Keratinocyte (primary cell): ENCODE measurements at regions not wholly inside any gene's neighbourhood (a gene's known extent, or its start where the extent isn't known, plus 50 kb on each side); places are given as distances from the start of the nearest gene placed in this dataset.

Experiments used
- DNase-seq: peaks from one replicate; pipeline ENCODE4 v3.0.0-alpha.2; 2011; ENCODE audit warnings: low read depth, missing footprints, low spot score
- FAIRE-seq: peaks from 2 replicates; lab custom pipeline; 2011; peaks lifted over from hg19 to GRCh38; lab: Jason Lieb, UNC
- H2AFZ ChIP-seq: 2 replicates; pipeline ENCODE4 v1.6.0; 2012; ENCODE audit warnings: low read length, control low read depth, inconsistent platforms; ENCODE audit not compliant: control insufficient read depth
- H3K27ac ChIP-seq: 2 replicates; pipeline ENCODE4 v1.5.1; 2011; ENCODE audit warnings: low read length; ENCODE audit not compliant: control insufficient read depth, insufficient read depth
- H3K27me3 ChIP-seq: 3 replicates; pipeline ENCODE4 v1.6.0; 2011; ENCODE audit warnings: low read length; ENCODE audit not compliant: control insufficient read depth, insufficient read depth; ENCODE audit errors: extremely low read depth
- H3K36me3 ChIP-seq, 2 experiments: 2 replicates in 1 of 2; 3 replicates in 1 of 2; pipeline ENCODE4 v1.5.1; 2011; ENCODE audit warnings: low read length in 2 of 2, mild to moderate bottlenecking in 1 of 2; ENCODE audit not compliant: control insufficient read depth in 2 of 2, insufficient read depth in 2 of 2; ENCODE audit errors: extremely low read depth in 1 of 2
- H3K4me1 ChIP-seq: 3 replicates; pipeline ENCODE4 v1.5.1; 2011; ENCODE audit warnings: low read length; ENCODE audit not compliant: control insufficient read depth, insufficient read depth; ENCODE audit errors: extremely low read depth
- H3K4me2 ChIP-seq: 3 replicates; pipeline ENCODE4 v1.6.0; 2011; ENCODE audit warnings: low read depth, low read length; ENCODE audit not compliant: control insufficient read depth, insufficient read depth; ENCODE audit errors: extremely low read depth
- H3K4me3 ChIP-seq, 3 experiments: fragments of 200-600 bp in 1 of 3; sonication (generic) in 1 of 3; 2 replicates in 2 of 3; 3 replicates in 1 of 3; pipeline ENCODE4 v1.5.1; 2011 to 2016; ENCODE audit warnings: low read length in 3 of 3, mild to moderate bottlenecking in 3 of 3, control low read depth in 2 of 3, inconsistent platforms in 1 of 3, low read depth in 1 of 3, mixed read lengths in 1 of 3, mixed run types in 1 of 3, moderate library complexity in 1 of 3; ENCODE audit not compliant: control insufficient read depth in 2 of 3, insufficient read depth in 2 of 3; ENCODE audit errors: extremely low read depth in 1 of 3
- H3K79me2 ChIP-seq: 2 replicates; pipeline ENCODE4 v1.6.0; 2012; ENCODE audit warnings: low read length; ENCODE audit not compliant: control insufficient read depth, insufficient read depth
- H3K9ac ChIP-seq: 3 replicates; pipeline ENCODE4 v1.6.0; 2011; ENCODE audit warnings: low read length; ENCODE audit not compliant: control insufficient read depth, insufficient read depth; ENCODE audit errors: extremely low read depth
- H3K9me1 ChIP-seq: 3 replicates; pipeline ENCODE4 v1.6.0; 2011; ENCODE audit warnings: low read length; ENCODE audit not compliant: control insufficient read depth, insufficient read depth; ENCODE audit errors: extremely low read depth
- H3K9me3 ChIP-seq: 2 replicates; pipeline ENCODE4 v1.5.1; 2012; ENCODE audit warnings: low read depth, low read length; ENCODE audit not compliant: control insufficient read depth
- H4K20me1 ChIP-seq: 3 replicates; pipeline ENCODE4 v1.6.0; 2011; ENCODE audit warnings: low read length; ENCODE audit not compliant: control insufficient read depth, insufficient read depth; ENCODE audit errors: extremely low read depth
- CTCF ChIP-seq, 3 experiments: IDR thresholded peaks in 1 of 3; conservative IDR thresholded peaks in 1 of 3; optimal IDR thresholded peaks in 1 of 3; 2 replicates in 2 of 3; 3 replicates in 1 of 3; pipeline versions ENCODE3 to v1.5.1; 2011; ENCODE audit warnings: low read length in 3 of 3, mild to moderate bottlenecking in 3 of 3, moderate library complexity in 2 of 3, control low read depth in 1 of 3, inconsistent platforms in 1 of 3; ENCODE audit not compliant: insufficient read depth in 2 of 3; ENCODE audit errors: extremely low read depth in 1 of 3
- EZH2 ChIP-seq: IDR thresholded peaks from one replicate; pipeline ENCODE4 v1.6.1; 2012; ENCODE audit warnings: inconsistent platforms, mild to moderate bottlenecking, low read length, moderate library complexity
- dilution Hi-C: fragments of 300-500 bp; cut with MboI; formaldehyde crosslinking; loops from one replicate; pipeline ENCODE4 v1.7.0; 2020; ENCODE audit warnings: low sequenced_read_pairs; ENCODE audit not compliant: extremely low pct_ligation_motif_present

- H3K27me3 ChIP-seq: no peaks in the 10 kb centered on the region
- no peaks in the 10 kb centered on the region for H3K79me2 ChIP-seq
- no peak overlapping the region for H3K27ac ChIP-seq
- dilution Hi-C loops: no loop called here
- TF ChIP-seq EZH2: no peak
- TF ChIP-seq CTCF (optimal IDR thresholded peaks at IDR 0.05 in 1 of 3, IDR thresholded peaks at IDR 0.05 in 1 of 3, conservative IDR thresholded peaks at IDR 0.05 in 1 of 3; ENCODE audit: extremely low read depth in 1 of 3, insufficient read depth in 2 of 3, low read length in 3 of 3): no peak
- no peaks in the 10 kb centered on the region for H3K4me1 ChIP-seq
- H4K20me1 ChIP-seq: no peaks in the 10 kb centered on the region
- peaks cover 12% of the 10 kb centered on the region for H3K9me3 ChIP-seq
- no peaks in the 10 kb centered on the region for H3K36me3 ChIP-seq
- no peak overlapping the region for H3K9ac ChIP-seq
- FAIRE-seq: no peak
- no peak overlapping the region for H3K4me3 ChIP-seq
- no peak overlapping the region for H2AFZ ChIP-seq
- no peak for DNase-seq
- no peaks in the 10 kb centered on the region for H3K9me1 ChIP-seq
- H3K4me2 ChIP-seq: no peak overlapping the region
These were observed 234.6 kb upstream of the MYT1L start for GRCh38 chr2:2565671-2566070.

GRCh38 chr2:2564300-2565078 is 233.4 kb upstream of the MYT1L start:
- dilution Hi-C loops: no loop called here
- FAIRE-seq: no peak
- Histone ChIP-seq H3K4me3 (no peak overlapping the region), H3K27me3 (no peaks in the 10 kb centered on the region), H3K27ac (no peak overlapping the region), H2AFZ (no peak overlapping the region), H4K20me1 (no peaks in the 10 kb centered on the region), H3K79me2 (no peaks in the 10 kb centered on the region), H3K4me1 (no peaks in the 10 kb centered on the region), H3K9me3 (peaks cover 12% of the 10 kb centered on the region), H3K9me1 (no peaks in the 10 kb centered on the region), H3K9ac (no peak overlapping the region), H3K4me2 (no peak overlapping the region), H3K36me3 (no peaks in the 10 kb centered on the region)
- TF ChIP-seq CTCF (optimal IDR thresholded peaks at IDR 0.05 in 1 of 3, IDR thresholded peaks at IDR 0.05 in 1 of 3, conservative IDR thresholded peaks at IDR 0.05 in 1 of 3; ENCODE audit: extremely low read depth in 1 of 3, insufficient read depth in 2 of 3, low read length in 3 of 3) (no peak), EZH2 (no peak)
- no peak for DNase-seq
